HG03097 (cell line): ENCODE measurements at regions not wholly inside any gene's neighbourhood (a gene's known extent, or its start where the extent isn't known, plus 50 kb on each side); places are given as distances from the start of the nearest gene placed in this dataset.

Source experiments
- ATAC-seq: cut with Tn5 transposase; IDR thresholded peaks from one replicate; pipeline ENCODE4 v1.9.1; 2021; ENCODE audit not compliant: unreplicated experiment, low FRiP score

- no peak for ATAC-seq
Measured at GRCh38 chr10:91035650-91036292, 114.9 kb upstream of the ANKRD1 start.

DNA sequence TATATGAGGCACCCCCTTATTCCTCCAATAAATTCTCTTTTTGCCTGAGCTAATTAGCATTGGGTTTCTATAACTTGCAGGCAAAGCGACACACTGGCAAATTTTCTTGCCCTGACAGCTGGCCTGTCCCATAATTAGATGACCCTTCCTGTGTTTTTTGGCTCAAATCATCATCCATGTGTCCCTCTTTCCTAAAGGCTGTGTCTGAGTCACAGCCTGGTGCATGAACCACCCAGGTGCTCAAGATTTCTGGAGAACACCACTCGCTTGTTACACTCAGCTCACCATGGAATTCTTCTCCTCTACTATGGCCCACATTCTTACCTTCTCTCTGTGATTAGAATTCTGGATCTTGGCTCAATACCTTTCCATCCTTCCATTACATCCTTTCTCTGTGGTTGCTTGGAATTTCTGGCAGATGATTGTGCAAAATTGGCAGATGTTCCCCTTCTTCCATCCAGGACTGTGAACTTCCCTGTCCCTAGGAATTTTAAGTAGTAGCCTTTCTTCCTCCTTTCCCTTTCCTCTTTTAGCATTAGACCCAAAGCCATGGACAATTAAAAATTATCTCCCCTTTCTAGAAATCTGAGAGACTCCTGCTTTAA is 116.0 kb upstream of the ANKRD1 start:
- ATAC-seq: no peak

- ATAC-seq: no peak
Measured at GRCh38 chr10:91038971-91039370, 118.1 kb upstream of the ANKRD1 start.

- no peak for ATAC-seq
Measured at GRCh38 chr10:91040343-91040742, 119.5 kb upstream of the ANKRD1 start.

- no peak for ATAC-seq
Measured at GRCh38 chr10:91042069-91042468, 121.2 kb upstream of the ANKRD1 start.

DNA sequence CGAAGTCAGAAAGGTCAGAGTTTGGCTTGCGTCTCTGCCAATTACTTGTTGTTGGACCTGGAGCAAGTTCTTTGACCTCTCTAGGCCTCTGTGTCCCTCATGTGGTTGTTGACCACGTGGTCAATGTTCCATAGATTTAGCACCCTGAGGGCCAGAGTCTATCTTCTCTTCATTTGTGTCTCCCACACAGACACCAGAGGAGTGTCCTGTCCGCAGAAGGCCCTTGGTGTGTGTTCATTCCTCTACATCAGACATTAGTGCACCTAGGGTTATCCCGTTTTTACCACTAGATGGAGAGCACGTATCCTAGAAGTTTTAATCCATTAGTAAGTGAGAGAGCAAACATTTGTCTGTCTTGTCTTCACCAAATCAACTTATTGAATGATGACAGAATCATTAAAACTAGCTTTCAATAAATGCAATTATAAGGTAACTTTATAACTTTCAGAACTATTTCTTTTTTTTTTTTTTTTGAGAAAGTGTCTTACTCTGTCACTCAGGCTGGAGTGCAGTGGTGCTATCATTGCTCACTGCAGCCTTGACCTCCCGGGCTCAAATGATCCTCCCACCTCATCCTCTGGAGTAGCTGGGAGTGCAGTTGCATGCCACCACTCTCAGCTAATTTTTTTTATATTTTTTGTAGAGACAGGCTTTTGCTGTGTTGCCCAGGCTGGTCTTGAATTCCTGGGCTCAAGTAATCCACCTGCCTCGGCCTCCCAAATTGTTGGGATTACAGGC is 122.5 kb upstream of the ANKRD1 start:
- ATAC-seq: no peak

- ATAC-seq: no peak
Measured at GRCh38 chr10:91046869-91047268, 126.0 kb upstream of the ANKRD1 start.

- ATAC-seq: no peak
Measured at GRCh38 chr10:91048380-91048779, 127.5 kb upstream of the ANKRD1 start.

GRCh38 chr10:91049296-91049987 is 128.6 kb upstream of the ANKRD1 start:
- no peak for ATAC-seq

- no peak for ATAC-seq
Measured at GRCh38 chr10:91049988-91050360, 129.1 kb upstream of the ANKRD1 start.

GRCh38 chr10:91050371-91051034 is 129.6 kb upstream of the ANKRD1 start:
- ATAC-seq: no peak

DNA sequence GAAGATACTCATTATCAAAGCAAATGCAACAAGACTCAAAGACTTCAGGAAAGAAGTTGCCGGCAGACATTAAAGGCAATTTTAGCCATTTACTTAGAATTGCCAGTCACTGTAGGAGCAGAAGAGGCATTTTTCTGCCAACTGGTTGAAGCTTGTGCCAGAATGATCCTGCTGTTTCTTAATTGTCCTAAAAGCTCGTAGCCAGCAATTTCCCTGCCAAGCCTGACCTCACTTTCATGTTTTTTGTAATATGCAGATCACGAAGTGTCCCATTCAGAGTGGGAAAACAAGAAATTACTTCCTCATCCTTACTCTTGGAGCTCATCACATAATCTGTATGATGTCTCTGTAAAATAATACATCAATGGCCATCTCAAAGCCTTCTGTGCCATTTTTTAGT is 130.9 kb upstream of the ANKRD1 start:
- no peak for ATAC-seq

GRCh38 chr10:91054325-91054724 is 133.4 kb upstream of the ANKRD1 start:
- no peak for ATAC-seq

- no peak for ATAC-seq
Measured at GRCh38 chr10:91061187-91061586, 140.3 kb upstream of the ANKRD1 start.

DNA sequence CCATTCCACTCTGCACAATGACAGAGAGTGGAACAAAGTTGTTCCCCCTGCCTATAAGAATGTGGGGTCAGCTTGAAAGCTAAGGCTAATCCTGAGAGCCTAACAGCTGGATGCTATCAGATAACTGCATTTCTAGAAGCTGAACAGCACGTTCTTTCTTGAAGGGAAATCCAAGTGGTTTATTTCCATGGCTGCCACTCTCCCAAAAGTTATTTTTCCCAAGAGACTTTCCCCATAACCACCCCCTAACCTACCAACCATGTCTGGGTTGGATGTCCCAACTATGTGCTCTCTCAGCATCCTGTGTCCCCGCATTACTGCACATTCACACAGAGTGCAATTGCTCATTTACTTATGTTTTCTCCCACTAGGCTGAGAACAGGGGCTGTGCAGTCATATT is 140.7 kb upstream of the ANKRD1 start:
- no peak for ATAC-seq

- ATAC-seq: no peak
Measured at GRCh38 chr10:91062091-91062490, 141.2 kb upstream of the ANKRD1 start.

- no peak for ATAC-seq
Measured at GRCh38 chr10:91071786-91072185, 148.7 kb upstream of the PCGF5 start.

GRCh38 chr10:91073286-91073979 is 147.0 kb upstream of the PCGF5 start:
- ATAC-seq: no peak

DNA sequence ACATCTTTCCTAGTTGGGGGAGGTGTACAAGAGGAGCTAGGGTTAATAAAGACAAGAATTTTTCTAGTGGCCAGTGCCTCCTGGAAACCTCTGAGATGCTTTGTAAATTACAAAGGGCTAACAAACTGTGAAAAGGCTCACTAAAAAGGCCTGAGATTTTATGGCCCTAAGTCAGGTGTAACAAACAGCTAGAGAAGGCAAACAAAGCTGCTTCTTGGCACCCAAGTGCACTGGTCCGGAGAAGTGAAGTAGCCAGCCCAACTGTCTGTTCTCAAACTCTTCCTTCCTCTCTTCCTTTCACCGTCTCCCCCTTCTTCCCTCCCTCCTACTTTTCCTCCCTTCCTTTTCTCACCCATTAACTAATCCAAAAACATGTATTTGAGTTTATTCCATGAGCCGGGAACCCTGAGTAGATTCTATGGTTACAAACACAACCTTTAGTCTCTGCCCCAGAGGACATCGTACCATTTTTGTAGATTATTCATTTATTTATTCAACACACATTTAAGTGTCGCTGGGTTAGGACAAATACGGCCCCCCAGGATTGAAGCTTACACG is 143.4 kb upstream of the PCGF5 start:
- no peak for ATAC-seq

DNA sequence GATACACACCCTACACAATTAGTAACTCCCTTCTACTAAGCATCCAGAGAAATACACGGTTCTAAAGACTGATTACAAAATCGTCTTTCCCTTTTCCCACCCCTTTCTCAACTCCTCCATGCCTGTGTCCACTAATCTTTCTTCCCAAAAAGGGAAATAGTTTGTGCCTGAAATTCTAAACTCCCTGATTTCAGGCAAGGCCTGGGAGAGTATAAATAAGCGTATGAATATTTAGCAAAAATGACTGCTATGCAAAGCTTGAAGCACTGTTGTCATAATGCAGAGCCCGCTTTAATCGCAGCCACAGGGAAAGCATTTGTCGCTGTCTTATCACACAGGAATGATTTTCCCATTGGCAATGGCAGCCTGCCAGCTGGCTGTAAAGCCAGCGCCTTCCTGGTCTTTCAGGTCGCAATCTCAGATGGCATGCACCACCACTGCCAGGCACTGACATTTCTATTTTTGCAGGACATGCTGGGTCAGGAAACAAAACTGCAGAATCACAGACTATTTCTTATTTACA is 142.9 kb upstream of the PCGF5 start:
- no peak for ATAC-seq
